HG03558 (cell line): ENCODE measurements at regions not wholly inside any gene's neighbourhood (a gene's known extent, or its start where the extent isn't known, plus 50 kb on each side); places are given as distances from the start of the nearest gene placed in this dataset.

ENCODE experiments used
- ATAC-seq: cut with Tn5 transposase; IDR thresholded peaks from one replicate; pipeline ENCODE4 v1.9.1; 2021; ENCODE audit warnings: moderate number of reproducible peaks; ENCODE audit not compliant: unreplicated experiment; ENCODE audit errors: extremely low read depth

GRCh38 chr4:13142191-13142590, 341.9 kb downstream of the RAB28 start:
- ATAC-seq: no peak

GRCh38 chr4:13137390-13137789, 346.8 kb downstream of the RAB28 start:
- ATAC-seq: no peak

GRCh38 chr4:13133700-13134099, 350.4 kb downstream of the RAB28 start:
- no peak for ATAC-seq

DNA sequence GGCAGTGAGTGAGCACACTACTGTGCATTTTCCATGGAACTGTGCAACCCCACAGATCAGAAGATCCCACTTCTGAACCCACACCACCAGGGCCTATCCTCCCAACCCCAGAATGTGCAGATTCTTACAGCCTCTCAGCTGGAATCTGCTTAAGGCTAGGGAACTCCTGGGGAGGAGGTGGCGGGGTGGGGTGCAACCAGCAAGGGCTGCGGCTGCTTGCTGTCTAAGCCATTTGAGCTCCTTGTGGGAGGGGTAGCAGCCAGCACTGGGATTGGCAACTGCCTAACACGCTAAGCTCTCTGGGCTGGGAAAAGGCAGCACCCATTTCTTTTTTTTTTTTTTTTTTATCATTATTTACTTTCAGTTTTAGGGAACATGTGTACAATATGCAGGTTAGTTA, 353.3 kb downstream of the RAB28 start:
- ATAC-seq: no peak

- ATAC-seq: no peak
Measured at GRCh38 chr4:13129095-13129494, 355.0 kb downstream of the RAB28 start.

GRCh38 chr4:13126976-13127910, 356.9 kb downstream of the RAB28 start:
- ATAC-seq: no peak

GRCh38 chr4:13118633-13119032, 365.5 kb downstream of the RAB28 start:
- no peak for ATAC-seq

- no peak for ATAC-seq
Measured at GRCh38 chr4:13117185-13117584, 367.0 kb downstream of the RAB28 start.

GRCh38 chr4:13112030-13112429, 372.1 kb downstream of the RAB28 start:
- no peak for ATAC-seq

DNA sequence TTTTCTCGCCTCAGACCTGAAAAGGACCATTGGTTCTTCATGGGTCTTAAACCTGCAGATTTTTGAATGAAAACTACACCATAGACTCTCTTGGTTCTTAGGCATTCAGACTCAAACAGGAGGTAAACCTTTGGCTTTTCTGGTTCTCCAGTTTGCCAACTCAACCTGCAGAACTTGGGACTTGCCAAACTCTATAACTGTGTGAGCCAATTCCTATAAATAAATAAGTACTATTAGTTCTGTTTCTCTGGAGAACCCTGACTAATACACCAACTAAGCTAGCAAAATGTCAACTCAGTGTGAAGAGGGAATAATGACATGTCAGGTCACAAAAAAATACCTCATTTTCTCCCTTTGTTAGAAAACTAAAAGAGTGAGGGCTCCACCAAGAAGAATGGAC, 374.6 kb downstream of the RAB28 start:
- no peak for ATAC-seq

DNA sequence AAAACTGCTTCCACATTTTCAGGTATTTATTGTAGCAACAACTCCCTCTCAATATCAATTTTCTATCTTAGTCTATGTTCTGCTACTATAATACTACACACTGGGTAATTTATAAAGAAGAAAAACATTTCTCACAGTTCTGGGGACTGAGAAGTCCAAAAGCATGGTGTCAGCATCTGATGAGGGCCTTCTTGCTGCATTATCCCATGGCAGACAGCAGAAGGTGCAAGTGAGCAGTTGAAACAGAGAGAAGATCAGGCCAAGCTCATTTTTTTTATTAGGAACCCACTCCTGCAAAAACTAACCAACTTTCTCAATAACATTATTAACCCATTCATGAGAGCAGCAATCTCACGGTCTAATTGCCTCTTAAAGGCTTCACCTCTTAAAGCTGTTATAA, 376.0 kb downstream of the RAB28 start:
- ATAC-seq: no peak

DNA sequence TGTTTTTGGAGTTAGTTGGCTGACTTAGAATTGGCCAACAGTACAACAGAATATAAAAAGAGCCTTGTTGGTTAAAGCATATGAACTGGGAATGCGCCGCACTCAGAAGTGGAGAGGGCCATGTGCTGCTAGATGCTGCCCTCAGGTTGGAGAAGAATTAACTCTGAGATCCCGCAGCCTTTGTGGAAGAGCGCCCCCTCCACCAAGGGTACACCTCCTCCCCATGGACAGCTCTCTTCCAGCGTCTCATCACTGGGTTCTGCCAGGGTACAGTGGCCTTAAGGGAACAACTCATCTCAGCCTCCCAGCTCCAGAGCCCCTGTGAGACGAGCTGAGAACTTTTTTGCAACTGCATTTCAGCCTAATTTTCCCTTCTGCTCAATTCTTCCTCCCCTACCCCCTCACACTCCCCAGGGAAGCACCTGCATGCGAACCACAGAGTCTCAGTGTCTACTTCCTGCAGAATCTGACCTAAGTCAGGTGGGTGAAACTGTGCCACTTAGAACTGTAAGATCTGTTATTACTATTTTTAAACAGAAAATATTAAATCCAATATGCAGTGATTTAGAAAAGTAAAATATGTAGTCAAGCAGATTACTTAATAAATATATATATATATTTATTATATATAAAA, 380.6 kb downstream of the RAB28 start:
- no peak for ATAC-seq

DNA sequence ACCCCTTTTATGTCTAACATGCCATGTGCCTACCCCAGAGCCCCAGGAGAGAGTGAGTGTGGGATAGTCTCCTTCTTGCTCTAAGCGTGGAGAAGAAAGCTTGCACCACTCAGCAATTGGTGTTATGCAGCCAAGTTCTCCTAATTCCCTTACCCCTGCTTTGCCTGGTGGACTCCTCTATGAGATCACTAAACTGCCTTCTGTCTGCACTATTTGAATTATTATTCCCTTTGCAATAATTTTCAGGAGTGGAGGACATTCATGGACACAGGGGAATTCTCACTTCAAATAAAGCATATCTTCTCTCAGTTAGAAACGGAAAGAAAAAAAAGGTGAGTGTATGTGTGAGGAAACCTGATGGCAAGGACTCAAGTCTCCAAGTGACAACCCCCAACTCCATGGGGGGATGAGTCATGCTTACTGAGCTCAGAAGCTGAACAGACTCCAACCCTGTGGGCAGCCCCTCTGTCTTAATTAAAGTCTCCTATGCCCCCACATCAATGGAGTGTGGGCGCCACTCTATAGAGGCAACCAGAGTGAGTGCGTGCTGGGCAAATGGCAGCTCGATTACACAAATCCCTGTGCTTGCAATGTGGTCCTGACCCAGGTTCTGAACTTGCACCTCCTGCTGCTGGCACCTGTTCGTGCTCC, 381.9 kb downstream of the RAB28 start:
- ATAC-seq: no peak

DNA sequence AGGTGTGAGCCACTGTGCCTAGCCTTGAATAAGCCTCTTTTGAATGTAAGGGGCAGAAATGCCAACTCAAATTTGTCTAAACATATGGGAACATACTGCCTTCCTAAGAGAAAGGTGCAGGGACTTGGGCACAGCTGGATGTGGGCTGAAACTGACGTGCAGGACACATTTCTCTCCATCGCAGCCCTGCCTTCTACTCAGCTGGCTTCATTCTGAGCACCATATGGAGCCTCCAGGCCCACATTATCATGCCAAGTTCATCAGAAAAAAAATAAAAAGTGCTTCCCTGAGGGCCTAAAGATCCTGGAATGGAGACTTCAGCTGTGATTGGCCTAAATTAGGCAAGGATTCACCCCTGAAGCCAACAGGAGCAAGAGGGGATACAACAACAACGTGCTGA, 386.2 kb downstream of the RAB28 start:
- no peak for ATAC-seq

- no peak for ATAC-seq
Measured at GRCh38 chr4:13095722-13096121, 388.4 kb downstream of the RAB28 start.

GRCh38 chr4:13093170-13093569, 391.0 kb downstream of the RAB28 start:
- ATAC-seq: no peak

GRCh38 chr4:13092702-13093101, 391.4 kb downstream of the RAB28 start:
- ATAC-seq: no peak

- ATAC-seq: no peak
Measured at GRCh38 chr4:13089659-13089998, 394.5 kb downstream of the RAB28 start.

GRCh38 chr4:13088726-13089658, 395.1 kb downstream of the RAB28 start:
- no peak for ATAC-seq

- no peak for ATAC-seq
Measured at GRCh38 chr4:13087041-13087440, 397.1 kb downstream of the RAB28 start.
